ENCODE measurements at regions not wholly inside any gene's neighbourhood (a gene's known extent, or its start where the extent isn't known, plus 50 kb on each side); places are given as distances from the start of the nearest gene placed in this dataset.

- Histone ChIP-seq H3K36me3 (no peaks in the 10 kb centered on the region), H3K27ac (no peak overlapping the region), H3K4me3 (no peak overlapping the region), H3K4me1 (no peaks in the 10 kb centered on the region), H3K27me3 (no peaks in the 10 kb centered on the region), H3K9me3 (no peaks in the 10 kb centered on the region)
- intact Hi-C loops (cut with DNase I), result no loop called here
- 94 to 95% methylated on average over 2 of the region's 2 CpGs for WGBS, 2 donors
- TF ChIP-seq EP300 (IDR thresholded peaks at IDR 0.05) (no peak), POLR2AphosphoS5 (IDR thresholded peaks at IDR 0.05) (no peak), POLR2A (IDR thresholded peaks at IDR 0.05) (no peak), CTCF (IDR thresholded peaks at IDR 0.05) (no peak)
- no peak for DNase-seq
Measured at GRCh38 chr13:81283062-81283461, 942.1 kb upstream of the SPRY2 start.

GRCh38 chr13:81275666-81276258, 934.8 kb upstream of the SPRY2 start:
- Histone ChIP-seq H3K36me3 (no peaks in the 10 kb centered on the region), H3K9me3 (no peaks in the 10 kb centered on the region), H3K27me3 (no peaks in the 10 kb centered on the region), H3K27ac (no peak overlapping the region), H3K4me3 (no peak overlapping the region), H3K4me1 (no peaks in the 10 kb centered on the region)
- 91 to 93% methylated on average over 8 of the region's 8 CpGs for WGBS, 2 donors
- intact Hi-C loops (cut with DNase I), result no loop called here
- no peak for TF ChIP-seq EP300 (IDR thresholded peaks at IDR 0.05)
- no peak for TF ChIP-seq CTCF (IDR thresholded peaks at IDR 0.05)
- DNase-seq, result no peak

GRCh38 chr13:81247711-81248110, 906.8 kb upstream of the SPRY2 start:
- no peaks in the 10 kb centered on the region for H3K4me1 ChIP-seq
- intact Hi-C loops (cut with DNase I), result no loop called here
- TF ChIP-seq CTCF (IDR thresholded peaks at IDR 0.05), result no peak
- no peak for TF ChIP-seq EP300 (IDR thresholded peaks at IDR 0.05)
- TF ChIP-seq POLR2A (IDR thresholded peaks at IDR 0.05), result no peak
- no peak for TF ChIP-seq POLR2AphosphoS5 (IDR thresholded peaks at IDR 0.05)
- WGBS, 2 donors, result 91 to 94% methylated on average over 2 of the region's 2 CpGs
- H3K4me3 ChIP-seq, result no peak overlapping the region
- no peak for DNase-seq
- no peaks in the 10 kb centered on the region for H3K36me3 ChIP-seq
- no peaks in the 10 kb centered on the region for H3K27me3 ChIP-seq
- no peaks in the 10 kb centered on the region for H3K9me3 ChIP-seq
- H3K27ac ChIP-seq, result no peak overlapping the region

- H3K4me1 ChIP-seq, result no peaks in the 10 kb centered on the region
- TF ChIP-seq POLR2A (IDR thresholded peaks at IDR 0.05), result no peak
- TF ChIP-seq CTCF (IDR thresholded peaks at IDR 0.05), result no peak
- no peak for TF ChIP-seq EP300 (IDR thresholded peaks at IDR 0.05)
- TF ChIP-seq POLR2AphosphoS5 (IDR thresholded peaks at IDR 0.05), result no peak
- WGBS, 2 donors, result 76 to 84% methylated on average over 6 of the region's 6 CpGs
- no peak overlapping the region for H3K27ac ChIP-seq
- no peaks in the 10 kb centered on the region for H3K27me3 ChIP-seq
- H3K36me3 ChIP-seq, result no peaks in the 10 kb centered on the region
- no peak overlapping the region for H3K4me3 ChIP-seq
- DNase-seq, result no peak
- intact Hi-C loops (cut with DNase I), result no loop called here
- H3K9me3 ChIP-seq, result no peaks in the 10 kb centered on the region
Measured at GRCh38 chr13:81246556-81246955, 905.6 kb upstream of the SPRY2 start.

- Histone ChIP-seq H3K36me3 (no peaks in the 10 kb centered on the region), H3K9me3 (no peaks in the 10 kb centered on the region), H3K4me1 (no peaks in the 10 kb centered on the region), H3K27me3 (no peaks in the 10 kb centered on the region), H3K4me3 (no peak overlapping the region), H3K27ac (no peak overlapping the region)
- intact Hi-C loops (cut with DNase I), result no loop called here
- no peak for DNase-seq
- WGBS, 2 donors, result 49 to 74% methylated on average over 1 of the region's 1 CpG
- no peak for TF ChIP-seq EP300 (IDR thresholded peaks at IDR 0.05)
- TF ChIP-seq CTCF (IDR thresholded peaks at IDR 0.05), result no peak
- TF ChIP-seq POLR2AphosphoS5 (IDR thresholded peaks at IDR 0.05), result no peak
- TF ChIP-seq POLR2A (IDR thresholded peaks at IDR 0.05), result no peak
Measured at GRCh38 chr13:81244011-81244410, 903.1 kb upstream of the SPRY2 start.

Data from sigmoid colon (tissue), 6 donors.